Lower lobe of right lung (tissue), 2 donors: ENCODE measurements at regions not wholly inside any gene's neighbourhood (a gene's known extent, or its start where the extent isn't known, plus 50 kb on each side); places are given as distances from the start of the nearest gene placed in this dataset.

Experiments
- ATAC-seq, 2 donors: fragments of 200-7000 bp; cut with Tn5 transposase; one replicate each; pipeline ENCODE4 v1.9.1; 2020 to 2022; ENCODE audit warnings: mild to moderate bottlenecking in 2 of 2, moderate library complexity in 2 of 2
- DNase-seq: peaks from one replicate; pipeline ENCODE4 v3.0.0-alpha.2; 2020
- H3K27ac ChIP-seq: fragments of 200-600 bp; one replicate; pipeline ENCODE4 v1.8.0; 2022
- H3K27me3 ChIP-seq: fragments of 200-600 bp; one replicate; pipeline ENCODE4 v1.8.0; 2022; ENCODE audit warnings: low read depth
- H3K36me3 ChIP-seq: fragments of 200-600 bp; one replicate; pipeline ENCODE4 v1.8.0; 2022; ENCODE audit warnings: mild to moderate bottlenecking
- H3K4me1 ChIP-seq: fragments of 200-600 bp; one replicate; pipeline ENCODE4 v1.8.0; 2022
- H3K4me3 ChIP-seq: fragments of 200-600 bp; one replicate; pipeline ENCODE4 v1.8.0; 2022; ENCODE audit warnings: mild to moderate bottlenecking
- H3K9me3 ChIP-seq: fragments of 200-600 bp; one replicate; pipeline ENCODE4 v1.8.0; 2022
- CTCF ChIP-seq: fragments of 200-600 bp; IDR thresholded peaks from one replicate; pipeline ENCODE4 v1.8.0; 2022; ENCODE audit warnings: antibody characterized with exemption, mild to moderate bottlenecking
- intact Hi-C: fragments of 100-400 bp; cut with DNase I; formaldehyde crosslinking; loops from one replicate; pipeline ENCODE4 v1.11.0; 2022
- donor health status: DM: no; HTN: yes; CAD: no; lungs with severe emphysema.

GRCh38 chr1:187257476-187257875 is 428.7 kb downstream of the PLA2G4A start:
- ATAC-seq (no peak), DNase-seq (no peak)
- intact Hi-C loops = no loop called here

GRCh38 chr1:187261637-187262036 is 432.9 kb downstream of the PLA2G4A start:
- H3K4me1 ChIP-seq = no peaks in the 10 kb centered on the region
- H3K4me3 ChIP-seq = no peak overlapping the region
- no peaks in the 10 kb centered on the region for H3K9me3 ChIP-seq
- no peaks in the 10 kb centered on the region for H3K27me3 ChIP-seq
- intact Hi-C loops = no loop called here
- H3K36me3 ChIP-seq = no peaks in the 10 kb centered on the region
- no peak for DNase-seq
- TF ChIP-seq CTCF = no peak
- no peak for ATAC-seq
- no peak overlapping the region for H3K27ac ChIP-seq

More at GRCh38 chr1:187257476-187257875, 428.7 kb downstream of the PLA2G4A start:
- TF ChIP-seq CTCF = no peak
- no peaks in the 10 kb centered on the region for H3K4me1 ChIP-seq
- H3K36me3 ChIP-seq = no peaks in the 10 kb centered on the region
- no peaks in the 10 kb centered on the region for H3K9me3 ChIP-seq
- no peak overlapping the region for H3K27ac ChIP-seq
- no peaks in the 10 kb centered on the region for H3K27me3 ChIP-seq
- no peak overlapping the region for H3K4me3 ChIP-seq

GRCh38 chr1:187262731-187263130 is 434.0 kb downstream of the PLA2G4A start:
- intact Hi-C loops = no loop called here

GRCh38 chr1:187264995-187265602 is 436.4 kb downstream of the PLA2G4A start:
- DNase-seq (no peak), ATAC-seq (no peak)
- intact Hi-C loops = no loop called here
- Histone ChIP-seq H3K36me3 (no peaks in the 10 kb centered on the region), H3K27ac (no peak overlapping the region), H3K4me3 (no peak overlapping the region), H3K27me3 (no peaks in the 10 kb centered on the region), H3K9me3 (no peaks in the 10 kb centered on the region), H3K4me1 (no peaks in the 10 kb centered on the region)
- no peak for TF ChIP-seq CTCF

More at GRCh38 chr1:187262731-187263130, 434.0 kb downstream of the PLA2G4A start:
- Histone ChIP-seq H3K4me1 (no peaks in the 10 kb centered on the region), H3K4me3 (no peak overlapping the region), H3K36me3 (no peaks in the 10 kb centered on the region), H3K27ac (no peak overlapping the region), H3K27me3 (no peaks in the 10 kb centered on the region), H3K9me3 (no peaks in the 10 kb centered on the region)
- no peak for TF ChIP-seq CTCF
- DNase-seq (no peak), ATAC-seq (no peak)

GRCh38 chr1:187266051-187266450 is 437.3 kb downstream of the PLA2G4A start:
- ATAC-seq = no peak
- DNase-seq = no peak
- no peaks in the 10 kb centered on the region for H3K27me3 ChIP-seq
- no peak for TF ChIP-seq CTCF
- H3K4me3 ChIP-seq = no peak overlapping the region
- no peaks in the 10 kb centered on the region for H3K4me1 ChIP-seq
- no peaks in the 10 kb centered on the region for H3K36me3 ChIP-seq
- no peaks in the 10 kb centered on the region for H3K9me3 ChIP-seq
- no peak overlapping the region for H3K27ac ChIP-seq
- intact Hi-C loops = no loop called here
